ENCODE measurements at regions not wholly inside any gene's neighbourhood (a gene's known extent, or its start where the extent isn't known, plus 50 kb on each side); places are given as distances from the start of the nearest gene placed in this dataset.

DNA sequence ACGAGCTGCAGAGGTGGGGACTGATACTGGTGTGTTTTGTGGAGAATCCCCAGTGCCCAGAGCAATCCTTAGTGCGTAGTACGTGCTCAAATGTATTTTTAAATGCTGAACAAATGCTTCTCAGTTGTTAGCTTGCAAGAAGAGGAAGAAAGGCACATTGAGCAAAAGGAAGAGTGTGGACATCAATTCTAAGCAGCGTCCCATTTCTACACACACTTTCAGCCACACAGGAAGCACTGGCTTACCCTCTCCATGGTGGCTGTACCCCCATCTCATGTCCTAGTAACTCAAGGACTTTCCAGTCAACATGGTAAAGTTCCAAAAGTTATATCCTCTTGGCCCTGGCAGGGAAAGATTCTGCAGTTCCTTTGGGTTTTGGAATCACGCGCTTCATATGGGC lies 98.8 kb upstream of the NXT1 start (continued):
- TF ChIP-seq, protein P1, sequence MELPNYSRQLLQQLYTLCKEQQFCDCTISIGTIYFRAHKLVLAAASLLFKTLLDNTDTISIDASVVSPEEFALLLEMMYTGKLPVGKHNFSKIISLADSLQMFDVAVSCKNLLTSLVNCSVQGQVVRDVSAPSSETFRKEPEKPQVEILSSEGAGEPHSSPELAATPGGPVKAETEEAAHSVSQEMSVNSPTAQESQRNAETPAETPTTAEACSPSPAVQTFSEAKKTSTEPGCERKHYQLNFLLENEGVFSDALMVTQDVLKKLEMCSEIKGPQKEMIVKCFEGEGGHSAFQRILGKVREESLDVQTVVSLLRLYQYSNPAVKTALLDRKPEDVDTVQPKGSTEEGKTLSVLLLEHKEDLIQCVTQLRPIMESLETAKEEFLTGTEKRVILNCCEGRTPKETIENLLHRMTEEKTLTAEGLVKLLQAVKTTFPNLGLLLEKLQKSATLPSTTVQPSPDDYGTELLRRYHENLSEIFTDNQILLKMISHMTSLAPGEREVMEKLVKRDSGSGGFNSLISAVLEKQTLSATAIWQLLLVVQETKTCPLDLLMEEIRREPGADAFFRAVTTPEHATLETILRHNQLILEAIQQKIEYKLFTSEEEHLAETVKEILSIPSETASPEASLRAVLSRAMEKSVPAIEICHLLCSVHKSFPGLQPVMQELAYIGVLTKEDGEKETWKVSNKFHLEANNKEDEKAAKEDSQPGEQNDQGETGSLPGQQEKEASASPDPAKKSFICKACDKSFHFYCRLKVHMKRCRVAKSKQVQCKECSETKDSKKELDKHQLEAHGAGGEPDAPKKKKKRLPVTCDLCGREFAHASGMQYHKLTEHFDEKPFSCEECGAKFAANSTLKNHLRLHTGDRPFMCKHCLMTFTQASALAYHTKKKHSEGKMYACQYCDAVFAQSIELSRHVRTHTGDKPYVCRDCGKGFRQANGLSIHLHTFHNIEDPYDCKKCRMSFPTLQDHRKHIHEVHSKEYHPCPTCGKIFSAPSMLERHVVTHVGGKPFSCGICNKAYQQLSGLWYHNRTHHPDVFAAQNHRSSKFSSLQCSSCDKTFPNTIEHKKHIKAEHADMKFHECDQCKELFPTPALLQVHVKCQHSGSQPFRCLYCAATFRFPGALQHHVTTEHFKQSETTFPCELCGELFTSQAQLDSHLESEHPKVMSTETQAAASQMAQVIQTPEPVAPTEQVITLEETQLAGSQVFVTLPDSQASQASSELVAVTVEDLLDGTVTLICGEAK (IDR thresholded peaks at IDR 0.05): no peak
- TF ChIP-seq, protein P1 (CRISPR knock-in tag; IDR thresholded peaks at IDR 0.05): no peak

DNA sequence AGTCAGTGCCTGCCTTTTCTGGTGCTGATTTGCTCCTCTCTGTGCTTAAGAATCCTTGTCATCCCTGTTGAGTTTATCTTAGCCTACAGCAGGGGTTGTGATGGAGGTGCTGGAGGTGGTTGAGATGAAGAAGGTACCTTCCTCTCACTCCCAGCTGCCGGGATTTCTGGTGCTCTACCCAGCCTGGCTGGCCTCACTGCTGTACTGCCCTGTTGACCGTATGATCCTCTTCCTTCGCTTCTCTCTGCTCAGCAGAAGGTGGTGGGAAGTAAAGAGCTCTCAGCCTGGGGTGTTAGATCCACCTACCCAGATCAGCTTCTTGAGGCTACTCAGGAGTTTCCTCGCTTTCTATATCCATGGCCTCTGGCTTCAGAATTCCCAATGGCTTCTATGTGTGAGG lies 101.0 kb upstream of the NXT1 start:
- intact Hi-C loops (cut with micrococcal nuclease) (no loop called here), in situ Hi-C loops (cut with MboI) (no loop called here)
- ChIA-PET POLR2A (no interaction called here), CTCF (ENCODE audit: low intra/inter-chr PET ratio) (no interaction called here)
- Histone ChIP-seq H3K4me2 (ENCODE audit: insufficient read depth, low read length) (no peak overlapping the region), H3K27ac (ENCODE audit: extremely low read depth, low read depth, low read length) (no peak overlapping the region), H3K4me3 (no peak overlapping the region), H2AFZ (ENCODE audit: low read depth, low read length) (no peak overlapping the region), H3K4me1 (replicated peaks in 1 of 2; ENCODE audit: control insufficient read depth in 2 of 2, insufficient read depth in 2 of 2, low read length in 2 of 2) (peaks cover 0 to 2% of the 10 kb centered on the region in 2 experiments; a peak in 3 of 5 replicates), H4K20me1 (replicated peaks; ENCODE audit: control insufficient read depth, insufficient read depth, low read length) (no peaks in the 10 kb centered on the region), H3K36me3 (ENCODE audit: control insufficient read depth, insufficient read depth, low read length) (no peaks in the 10 kb centered on the region), H3K9me3 (replicated peaks; ENCODE audit: control insufficient read depth, insufficient read depth, low read depth, low read length) (no peaks in the 10 kb centered on the region), H3K9ac (ENCODE audit: insufficient read depth in 1 of 2, low read depth in 2 of 2, low read length in 2 of 2) (no peak overlapping the region), H3K27me3 (ENCODE audit: control insufficient read depth in 2 of 2, insufficient read depth in 2 of 2, low read length in 2 of 2) (peaks cover 8 to 23% of the 10 kb centered on the region in 2 experiments; a peak in 4 of 5 replicates), H3K79me2 (ENCODE audit: control insufficient read depth, insufficient read depth, low read length) (no peaks in the 10 kb centered on the region), H3K9me1 (ENCODE audit: control insufficient read depth, insufficient read depth, low read length) (no peaks in the 10 kb centered on the region)
- no TSS peak for BruUV-seq (replicated peaks)
- WGBS (ENCODE audit: insufficient coverage, low coverage, missing lambda C conversion rate): 15% methylated on average over 4 of the region's 4 CpGs
- no peak for FAIRE-seq
- no peak for DNase-seq (ENCODE audit: extremely low read depth in 1 of 4, low spot score in 3 of 4)
- ATAC-seq: no peak
- TF ChIP-seq ZNF384 (IDR thresholded peaks at IDR 0.05; ENCODE audit: low read depth, low read length) (no peak), SLC30A9 (CRISPR knock-in tag; IDR thresholded peaks at IDR 0.05) (no peak), FOXA3 (CRISPR knock-in tag; conservative IDR thresholded peaks at IDR 0.05 in 1 of 2, IDR thresholded peaks at IDR 0.05 in 1 of 2) (no peak), XRCC3 (IDR thresholded peaks at IDR 0.05) (no peak), ZNF239 (CRISPR knock-in tag; IDR thresholded peaks at IDR 0.05) (no peak), POLR2H (tag; IDR thresholded peaks at IDR 0.05; ENCODE audit: low read depth) (no peak), LARP7 (IDR thresholded peaks at IDR 0.05) (no peak)
- TF ChIP-seq, protein P2, sequence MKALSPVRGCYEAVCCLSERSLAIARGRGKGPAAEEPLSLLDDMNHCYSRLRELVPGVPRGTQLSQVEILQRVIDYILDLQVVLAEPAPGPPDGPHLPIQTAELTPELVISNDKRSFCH (CRISPR knock-in tag; IDR thresholded peaks at IDR 0.05): no peak
- TF ChIP-seq, protein P2 (tag; IDR thresholded peaks at IDR 0.05): no peak
- TF ChIP-seq, protein P3, sequence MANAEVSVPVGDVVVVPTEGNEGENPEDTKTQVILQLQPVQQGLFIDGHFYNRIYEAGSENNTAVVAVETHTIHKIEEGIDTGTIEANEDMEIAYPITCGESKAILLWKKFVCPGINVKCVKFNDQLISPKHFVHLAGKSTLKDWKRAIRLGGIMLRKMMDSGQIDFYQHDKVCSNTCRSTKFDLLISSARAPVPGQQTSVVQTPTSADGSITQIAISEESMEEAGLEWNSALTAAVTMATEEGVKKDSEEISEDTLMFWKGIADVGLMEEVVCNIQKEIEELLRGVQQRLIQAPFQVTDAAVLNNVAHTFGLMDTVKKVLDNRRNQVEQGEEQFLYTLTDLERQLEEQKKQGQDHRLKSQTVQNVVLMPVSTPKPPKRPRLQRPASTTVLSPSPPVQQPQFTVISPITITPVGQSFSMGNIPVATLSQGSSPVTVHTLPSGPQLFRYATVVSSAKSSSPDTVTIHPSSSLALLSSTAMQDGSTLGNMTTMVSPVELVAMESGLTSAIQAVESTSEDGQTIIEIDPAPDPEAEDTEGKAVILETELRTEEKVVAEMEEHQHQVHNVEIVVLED (CRISPR knock-in tag; IDR thresholded peaks at IDR 0.05): no peak
